Gastrocnemius medialis (tissue), 4 donors: ENCODE measurements at regions not wholly inside any gene's neighbourhood (a gene's known extent, or its start where the extent isn't known, plus 50 kb on each side); places are given as distances from the start of the nearest gene placed in this dataset.
A peak's percentile ranks its signal among the peaks of the same experiment; 100 is the strongest.

Experiments used
- CTCF ChIP-seq, 5 experiments: fragments of 450-650 bp in 3 of 5; fragments of 200-600 bp in 2 of 5; sonication (generic) in 2 of 5; IDR thresholded peaks in 4 of 5; conservative IDR thresholded peaks in 1 of 5; 1 replicate in 4 of 5; 2 replicates in 1 of 5; pipeline ENCODE4 v1.5.1; 2016 to 2019; ENCODE audit warnings: antibody characterized with exemption in 5 of 5, mild to moderate bottlenecking in 3 of 5, moderate library complexity in 3 of 5
- POLR2A ChIP-seq, 2 donors: fragments of 450-650 bp; IDR thresholded peaks; one replicate each; pipeline ENCODE4 v1.6.1; 2017; ENCODE audit warnings: antibody characterized with exemption in 2 of 2, mild to moderate bottlenecking in 2 of 2, moderate library complexity in 2 of 2

- TF ChIP-seq POLR2A (IDR thresholded peaks at IDR 0.05), result no peak
- peak in 4 of 5 experiments; percentile 19 to 48 (median 38) for TF ChIP-seq CTCF (IDR thresholded peaks at IDR 0.05 in 4 of 5, conservative IDR thresholded peaks at IDR 0.05 in 1 of 5)
Measured at GRCh38 chr3:124246949-124247348, 255.0 kb upstream of the ROPN1 start.
